Thyroid gland (tissue), 4 donors: ENCODE measurements at regions not wholly inside any gene's neighbourhood (a gene's known extent, or its start where the extent isn't known, plus 50 kb on each side); places are given as distances from the start of the nearest gene placed in this dataset.

ENCODE experiments used
- CTCF ChIP-seq, 6 experiments: fragments of 200-600 bp in 3 of 6; fragments of 450-650 bp in 3 of 6; sonication (generic) in 3 of 6; IDR thresholded peaks; one replicate each; pipeline ENCODE4 v1.5.1; 2016 to 2019; ENCODE audit warnings: antibody characterized with exemption in 6 of 6, mild to moderate bottlenecking in 2 of 6, inconsistent platforms in 1 of 6, moderate library complexity in 1 of 6
- POLR2A ChIP-seq, 2 donors: fragments of 450-650 bp; IDR thresholded peaks; one replicate each; pipeline ENCODE4 v1.6.1; 2017; ENCODE audit warnings: antibody characterized with exemption in 2 of 2, mild to moderate bottlenecking in 2 of 2, moderate library complexity in 1 of 2

GRCh38 chr5:90014420-90014819 is 395.1 kb downstream of the CETN3 start:
- TF ChIP-seq CTCF (IDR thresholded peaks at IDR 0.05) (no peak), POLR2A (IDR thresholded peaks at IDR 0.05) (no peak)
